ENCODE measurements at regions not wholly inside any gene's neighbourhood (a gene's known extent, or its start where the extent isn't known, plus 50 kb on each side); places are given as distances from the start of the nearest gene placed in this dataset.

DNA sequence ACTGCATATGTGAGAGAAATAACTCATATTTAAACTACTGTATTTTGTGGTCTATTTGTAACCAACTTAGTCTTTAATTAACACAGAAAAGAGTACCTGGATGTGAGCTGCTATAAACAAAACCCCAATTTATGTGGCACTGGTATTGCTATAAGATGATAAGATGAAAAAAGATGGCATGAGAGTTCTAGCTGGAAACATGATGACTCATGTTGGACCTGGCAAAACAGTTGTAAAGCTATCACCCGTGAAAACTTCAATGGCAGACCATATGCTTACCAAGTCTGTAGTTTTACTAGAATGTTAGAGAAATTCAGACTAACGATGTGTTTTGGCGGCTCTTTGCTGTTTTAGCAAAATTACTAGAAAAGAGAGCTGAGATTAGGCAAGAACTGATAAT lies 69.6 kb upstream of the PCDH9 start:
- TF ChIP-seq POLR2AphosphoS5 (IDR thresholded peaks at IDR 0.05; ENCODE audit: borderline replicate concordance, low read depth, low read length) (no peak), EZH2 (IDR thresholded peaks at IDR 0.05) (no peak)

All from SK-N-MC (cell line).